CD14-positive monocyte (primary cell): ENCODE measurements at regions not wholly inside any gene's neighbourhood (a gene's known extent, or its start where the extent isn't known, plus 50 kb on each side); places are given as distances from the start of the nearest gene placed in this dataset.

ENCODE experiments used
- DNase-seq, 3 donors: peaks; one replicate each; pipeline ENCODE4 v3.0.0-alpha.2; 2011 to 2022
- H2AFZ ChIP-seq: 2 replicates; pipeline ENCODE4 v1.6.0; 2012; ENCODE audit warnings: mild to moderate bottlenecking, low read depth, low read length, inconsistent platforms; ENCODE audit not compliant: insufficient read depth, poor library complexity, severe bottlenecking
- H3K27ac ChIP-seq, 2 donors: 1 replicate in 1 of 2; 2 replicates in 1 of 2; pipeline ENCODE4 v1.5.1; 2012 to 2013; ENCODE audit warnings: low read length in 2 of 2, control low read depth in 1 of 2, inconsistent platforms in 1 of 2, low read depth in 1 of 2, mild to moderate bottlenecking in 1 of 2
- H3K27me3 ChIP-seq, 2 donors: one replicate each; pipeline versions ENCODE4 v1.6.0 to v1.6.1; 2011 to 2013; ENCODE audit warnings: low read length in 2 of 2; ENCODE audit not compliant: control insufficient read depth in 2 of 2, insufficient read depth in 2 of 2
- H3K36me3 ChIP-seq, 2 donors: replicated peaks in 1 of 2; 1 replicate in 1 of 2; 2 replicates in 1 of 2; pipeline versions ENCODE4 v1.5.1 to v1.6.1; 2012 to 2013; ENCODE audit warnings: low read length in 2 of 2, control low read depth in 1 of 2, inconsistent platforms in 1 of 2, mild to moderate bottlenecking in 1 of 2; ENCODE audit not compliant: insufficient read depth in 2 of 2, control insufficient read depth in 1 of 2
- H3K4me1 ChIP-seq, 2 donors: 1 replicate in 1 of 2; 2 replicates in 1 of 2; pipeline versions ENCODE4 v1.5.1 to v1.6.1; 2012 to 2013; ENCODE audit warnings: low read length in 2 of 2, control low read depth in 1 of 2, inconsistent platforms in 1 of 2, mild to moderate bottlenecking in 1 of 2, moderate library complexity in 1 of 2; ENCODE audit not compliant: insufficient read depth in 2 of 2, control insufficient read depth in 1 of 2
- H3K4me2 ChIP-seq: replicated peaks from 2 replicates; pipeline ENCODE3; 2012; ENCODE audit warnings: low read length, moderate library complexity, mild to moderate bottlenecking; ENCODE audit not compliant: poor library complexity, severe bottlenecking; ENCODE audit errors: extremely low read depth
- H3K4me3 ChIP-seq, 3 experiments: fragments of 200-600 bp in 1 of 3; sonication (generic) in 1 of 3; replicated peaks in 1 of 3; 1 replicate in 2 of 3; 2 replicates in 1 of 3; pipeline ENCODE4 v1.5.1; 2011 to 2013; ENCODE audit warnings: low read length in 3 of 3, mild to moderate bottlenecking in 3 of 3, control low read depth in 2 of 3, low read depth in 2 of 3, inconsistent platforms in 1 of 3, moderate library complexity in 1 of 3
- H3K79me2 ChIP-seq: 2 replicates; pipeline ENCODE4 v1.6.0; 2012; ENCODE audit warnings: mild to moderate bottlenecking, control low read depth, inconsistent platforms, low read length, moderate library complexity; ENCODE audit not compliant: insufficient read depth
- H3K9ac ChIP-seq: 2 replicates; pipeline ENCODE4 v1.6.0; 2017; ENCODE audit warnings: low read length, mild to moderate bottlenecking; ENCODE audit not compliant: insufficient read depth, poor library complexity, severe bottlenecking
- H3K9me3 ChIP-seq, 2 donors: replicated peaks in 1 of 2; 1 replicate in 1 of 2; 2 replicates in 1 of 2; pipeline versions ENCODE4 v1.5.1 to v1.6.1; 2012 to 2013; ENCODE audit warnings: low read length in 2 of 2, control low read depth in 1 of 2; ENCODE audit not compliant: control insufficient read depth in 1 of 2, insufficient read depth in 1 of 2
- H4K20me1 ChIP-seq: 2 replicates; pipeline ENCODE4 v1.6.0; 2012; ENCODE audit warnings: mild to moderate bottlenecking, low read length, control low read depth, moderate library complexity; ENCODE audit not compliant: insufficient read depth
- H3K27ac Mint-ChIP-seq, 7 donors: one replicate each; pipeline ENCODE4 v1.8.0; 2020; ENCODE audit warnings: mild to moderate bottlenecking in 7 of 7, mixed read lengths in 7 of 7, moderate library complexity in 6 of 7, inconsistent platforms in 2 of 7
- H3K27me3 Mint-ChIP-seq, 3 donors: one replicate each; pipeline ENCODE4 v1.8.0; 2021 to 2022; ENCODE audit warnings: low read depth in 3 of 3, mild to moderate bottlenecking in 3 of 3, mixed read lengths in 3 of 3, moderate library complexity in 3 of 3, inconsistent platforms in 1 of 3
- H3K36me3 Mint-ChIP-seq, 2 donors: one replicate each; pipeline ENCODE4 v1.8.0; 2020; ENCODE audit warnings: mixed read lengths in 2 of 2, inconsistent platforms in 1 of 2, mild to moderate bottlenecking in 1 of 2
- H3K4me1 Mint-ChIP-seq: one replicate; pipeline ENCODE4 v1.8.0; 2020; ENCODE audit warnings: mild to moderate bottlenecking, mixed read lengths
- H3K4me3 Mint-ChIP-seq, 2 donors: one replicate each; pipeline ENCODE4 v1.8.0; 2020; ENCODE audit warnings: mild to moderate bottlenecking in 2 of 2, mixed read lengths in 2 of 2, moderate library complexity in 1 of 2
- H3K9me3 Mint-ChIP-seq, 7 donors: one replicate each; pipeline ENCODE4 v1.8.0; 2020 to 2022; ENCODE audit warnings: mixed read lengths in 7 of 7, mild to moderate bottlenecking in 6 of 7, moderate library complexity in 6 of 7, inconsistent platforms in 2 of 7
- CTCF ChIP-seq: fragments of 200-600 bp; IDR thresholded peaks from one replicate; pipeline ENCODE4 v1.8.0; 2022; ENCODE audit warnings: antibody characterized with exemption, mild to moderate bottlenecking
- WGBS: methylation state at CpG from one replicate; pipeline ENCODE4 v1.1.5; 2013; ENCODE audit warnings: missing lambda C conversion rate; ENCODE audit not compliant: insufficient coverage; 5-methylcytosine and 5-hydroxymethylcytosine counted together
- intact Hi-C, 2 donors: fragments of 100-400 bp; cut with micrococcal nuclease; formaldehyde crosslinking; loops; one replicate each; pipeline versions ENCODE4 v1.15.0 to v1.15.1; 2023

- no peak overlapping the region for H3K4me3 ChIP-seq
- intact Hi-C loops, result no loop called here
- peaks cover 0 to 1% (median 0%) of the 10 kb centered on the region in 7 donors for H3K9me3 Mint-ChIP-seq
- no peak overlapping the region for H3K4me2 ChIP-seq
- no peaks in the 10 kb centered on the region for H3K4me1 ChIP-seq
- no peaks in the 10 kb centered on the region for H3K9me3 ChIP-seq
- H3K36me3 Mint-ChIP-seq, result no peaks in the 10 kb centered on the region
- H3K27me3 ChIP-seq, result peaks cover 0 to 2% of the 10 kb centered on the region in 2 donors
- TF ChIP-seq CTCF, result no peak
- DNase-seq, result no peak
- H3K27me3 Mint-ChIP-seq, result no peaks in the 10 kb centered on the region
- no peak overlapping the region for H3K4me3 Mint-ChIP-seq
- H4K20me1 ChIP-seq, result no peaks in the 10 kb centered on the region
- no peak overlapping the region for H3K27ac ChIP-seq
- no peaks in the 10 kb centered on the region for H3K79me2 ChIP-seq
- H3K4me1 Mint-ChIP-seq, result no peaks in the 10 kb centered on the region
- WGBS, result 100% methylated on average over 1 of the region's 7 CpGs
- no peaks in the 10 kb centered on the region for H3K36me3 ChIP-seq
- no peak overlapping the region for H3K9ac ChIP-seq
- H3K27ac Mint-ChIP-seq, result no peak overlapping the region
- no peak overlapping the region for H2AFZ ChIP-seq
Measured at GRCh38 chr7:115812794-115813193, 217.8 kb downstream of the TFEC start.

GRCh38 chr7:115805458-115805857, 225.1 kb downstream of the TFEC start:
- no peaks in the 10 kb centered on the region for H3K9me3 ChIP-seq
- H3K4me1 ChIP-seq, result no peaks in the 10 kb centered on the region
- no peak overlapping the region for H3K9ac ChIP-seq
- H3K36me3 ChIP-seq, result no peaks in the 10 kb centered on the region
- intact Hi-C loops, result no loop called here
- no peaks in the 10 kb centered on the region for H4K20me1 ChIP-seq
- H3K27ac ChIP-seq, result no peak overlapping the region
- DNase-seq, result no peak
- no peaks in the 10 kb centered on the region for H3K27me3 ChIP-seq
- H3K27ac Mint-ChIP-seq, result no peak overlapping the region
- peaks cover 0 to 1% (median 0%) of the 10 kb centered on the region in 3 donors for H3K27me3 Mint-ChIP-seq
- no peaks in the 10 kb centered on the region for H3K4me1 Mint-ChIP-seq
- H3K4me3 Mint-ChIP-seq, result no peak overlapping the region
- no peak overlapping the region for H3K4me3 ChIP-seq
- H3K4me2 ChIP-seq, result no peak overlapping the region
- no peaks in the 10 kb centered on the region for H3K36me3 Mint-ChIP-seq
- WGBS, result 95% methylated on average over 3 of the region's 8 CpGs
- H3K79me2 ChIP-seq, result no peaks in the 10 kb centered on the region
- TF ChIP-seq CTCF, result no peak
- no peak overlapping the region for H2AFZ ChIP-seq
- no peaks in the 10 kb centered on the region for H3K9me3 Mint-ChIP-seq
